ENCODE measurements at regions not wholly inside any gene's neighbourhood (a gene's known extent, or its start where the extent isn't known, plus 50 kb on each side); places are given as distances from the start of the nearest gene placed in this dataset.

GRCh38 chr5:74311961-74312360 lies 328.6 kb downstream of the ENC1 start:
- no peak overlapping the region for H3K9ac ChIP-seq (replicated peaks in 1 of 4; ENCODE audit: extremely low read depth in 1 of 4, low read depth in 3 of 4, low read length in 3 of 4)
- POLR2A ChIA-PET (ENCODE audit: partially characterized antibody) = no interaction called here
- 100% methylated on average over 1 of the region's 1 CpG; no CpG with 5 or more reads in 1 of the 2 experiments for WGBS, 2 experiments (ENCODE audit: extremely low coverage in 1 of 2, insufficient coverage in 1 of 2, insufficient read length in 1 of 2, insufficient replicate concordance in 2 of 2, low coverage in 1 of 2, low lambda C conversion rate in 2 of 2, missing lambda C conversion rate in 1 of 2)
- no peak for TF ChIP-seq RBBP5 (IDR thresholded peaks at IDR 0.05; ENCODE audit: borderline replicate concordance, low read depth, low read length)
- TF ChIP-seq, protein P1, sequence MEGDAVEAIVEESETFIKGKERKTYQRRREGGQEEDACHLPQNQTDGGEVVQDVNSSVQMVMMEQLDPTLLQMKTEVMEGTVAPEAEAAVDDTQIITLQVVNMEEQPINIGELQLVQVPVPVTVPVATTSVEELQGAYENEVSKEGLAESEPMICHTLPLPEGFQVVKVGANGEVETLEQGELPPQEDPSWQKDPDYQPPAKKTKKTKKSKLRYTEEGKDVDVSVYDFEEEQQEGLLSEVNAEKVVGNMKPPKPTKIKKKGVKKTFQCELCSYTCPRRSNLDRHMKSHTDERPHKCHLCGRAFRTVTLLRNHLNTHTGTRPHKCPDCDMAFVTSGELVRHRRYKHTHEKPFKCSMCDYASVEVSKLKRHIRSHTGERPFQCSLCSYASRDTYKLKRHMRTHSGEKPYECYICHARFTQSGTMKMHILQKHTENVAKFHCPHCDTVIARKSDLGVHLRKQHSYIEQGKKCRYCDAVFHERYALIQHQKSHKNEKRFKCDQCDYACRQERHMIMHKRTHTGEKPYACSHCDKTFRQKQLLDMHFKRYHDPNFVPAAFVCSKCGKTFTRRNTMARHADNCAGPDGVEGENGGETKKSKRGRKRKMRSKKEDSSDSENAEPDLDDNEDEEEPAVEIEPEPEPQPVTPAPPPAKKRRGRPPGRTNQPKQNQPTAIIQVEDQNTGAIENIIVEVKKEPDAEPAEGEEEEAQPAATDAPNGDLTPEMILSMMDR (IDR thresholded peaks at IDR 0.05; ENCODE audit: control extremely low read depth in 1 of 3, insufficient read depth in 1 of 3, low read depth in 1 of 3, low read length in 3 of 3) = no peak
- no peak for TF ChIP-seq TAF7 (optimal IDR thresholded peaks at IDR 0.05; ENCODE audit: borderline replicate concordance, low read depth, low read length)
- no peak for TF ChIP-seq CBX8 (IDR thresholded peaks at IDR 0.05; ENCODE audit: borderline replicate concordance, low read depth, low read length)
- TF ChIP-seq GABPA (IDR thresholded peaks at IDR 0.05; ENCODE audit: borderline replicate concordance, insufficient read depth, low read length) = no peak
- TF ChIP-seq GTF2F1 (IDR thresholded peaks at IDR 0.05; ENCODE audit: borderline replicate concordance, low read depth, low read length) = no peak
- TF ChIP-seq SIX5 (IDR thresholded peaks at IDR 0.05; ENCODE audit: low read depth, low read length) = no peak
- no peak for TF ChIP-seq JUND (IDR thresholded peaks at IDR 0.05; ENCODE audit: low read length)
- TF ChIP-seq CREB1 (IDR thresholded peaks at IDR 0.05) = no peak
- no peak for TF ChIP-seq EGR1 (IDR thresholded peaks at IDR 0.05; ENCODE audit: borderline replicate concordance, low read depth, low read length)
- no peak for TF ChIP-seq FOSL1 (IDR thresholded peaks at IDR 0.05; ENCODE audit: insufficient read depth, low read depth, low read length)
- no peak for TF ChIP-seq BCL11A (IDR thresholded peaks at IDR 0.05; ENCODE audit: low read depth in 2 of 2, low read length in 2 of 2)
- TF ChIP-seq TBP (IDR thresholded peaks at IDR 0.05; ENCODE audit: low read depth, low read length) = no peak

More at GRCh38 chr5:74311961-74312360, 328.6 kb downstream of the ENC1 start:
- Histone ChIP-seq H3K4me2 (ENCODE audit: insufficient read depth in 1 of 2, low read depth in 2 of 2, low read length in 2 of 2) (no peak overlapping the region), H2BK12ac (ENCODE audit: low read depth, low read length) (no peak overlapping the region), H3K9me3 (ENCODE audit: insufficient read depth in 2 of 2, low read depth in 1 of 2, low read length in 1 of 2) (no peaks in the 10 kb centered on the region), H3K79me2 (ENCODE audit: control insufficient read depth in 1 of 2, insufficient read depth in 2 of 2, low read length in 2 of 2) (no peaks in the 10 kb centered on the region), H4K5ac (ENCODE audit: insufficient read length, low read depth, low read length) (no peak overlapping the region), H2BK120ac (replicated peaks; ENCODE audit: low read depth, low read length) (no peak overlapping the region), H3K23me2 (ENCODE audit: low read depth, low read length) (no peaks in the 10 kb centered on the region; the same call in 1 of the 2 replicates), H3K27ac (ENCODE audit: low read depth, low read length) (no peak overlapping the region), H3K4me1 (replicated peaks in 1 of 4; ENCODE audit: control insufficient read depth in 3 of 4, insufficient read depth in 4 of 4, low read length in 3 of 4) (no peaks in the 10 kb centered on the region), H3K4ac (replicated peaks; ENCODE audit: insufficient read length, low read depth, low read length) (no peak overlapping the region), H4K20me1 (replicated peaks in 1 of 2; ENCODE audit: control insufficient read depth in 1 of 2, insufficient read depth in 2 of 2, low read length in 2 of 2) (no peaks in the 10 kb centered on the region), H4K8ac (ENCODE audit: extremely low read depth, insufficient read depth, low read length) (no peak overlapping the region), H3K18ac (ENCODE audit: extremely low read depth, low read length) (no peak overlapping the region), H3K79me1 (ENCODE audit: low read depth, low read length) (no peaks in the 10 kb centered on the region), H3K14ac (ENCODE audit: insufficient read length) (no peak overlapping the region), H3K23ac (ENCODE audit: insufficient read length) (no peak overlapping the region), H3K27me3 (replicated peaks in 1 of 4; ENCODE audit: control insufficient read depth in 3 of 4, extremely low read depth in 1 of 4, insufficient read depth in 3 of 4, low read length in 3 of 4) (no peaks in the 10 kb centered on the region), H2AK5ac (ENCODE audit: low read depth, low read length) (no peak overlapping the region), H3K36me3 (ENCODE audit: control insufficient read depth in 2 of 4, insufficient read depth in 4 of 4, low read length in 3 of 4) (no peaks in the 10 kb centered on the region), H2AFZ (ENCODE audit: low read length) (no peak overlapping the region), H2BK20ac (ENCODE audit: low read length) (no peak overlapping the region), H2BK15ac (ENCODE audit: low read length) (no peak overlapping the region), H2BK5ac (ENCODE audit: low read depth, low read length) (no peak overlapping the region), H3K4me3 (ENCODE audit: extremely low read depth in 1 of 4, insufficient read depth in 2 of 4, low read depth in 3 of 4, low read length in 4 of 4) (no peak overlapping the region), H3K56ac (replicated peaks; ENCODE audit: insufficient read length, low read depth, low read length) (no peak overlapping the region), H4K91ac (replicated peaks; ENCODE audit: insufficient read length, low read length) (no peak overlapping the region)
- DNase-seq (ENCODE audit: low read depth in 1 of 2, low spot score in 2 of 2) = no peak
- CTCF ChIA-PET (ENCODE audit: partially characterized antibody) = interaction anchor here (1.4 kb wide), 1 partner anchor 59 kb away, joined by 3 read pairs; no protein-coding TSS in a partner anchor
- FAIRE-seq = no peak
